Nucleus accumbens (tissue), 56 donors: ENCODE measurements at regions not wholly inside any gene's neighbourhood (a gene's known extent, or its start where the extent isn't known, plus 50 kb on each side); places are given as distances from the start of the nearest gene placed in this dataset.

Experiments used
- DNase-seq, 56 donors: peaks; one replicate each; lab custom pipeline; 2025; lab: John Stamatoyannopoulos, UW

DNA sequence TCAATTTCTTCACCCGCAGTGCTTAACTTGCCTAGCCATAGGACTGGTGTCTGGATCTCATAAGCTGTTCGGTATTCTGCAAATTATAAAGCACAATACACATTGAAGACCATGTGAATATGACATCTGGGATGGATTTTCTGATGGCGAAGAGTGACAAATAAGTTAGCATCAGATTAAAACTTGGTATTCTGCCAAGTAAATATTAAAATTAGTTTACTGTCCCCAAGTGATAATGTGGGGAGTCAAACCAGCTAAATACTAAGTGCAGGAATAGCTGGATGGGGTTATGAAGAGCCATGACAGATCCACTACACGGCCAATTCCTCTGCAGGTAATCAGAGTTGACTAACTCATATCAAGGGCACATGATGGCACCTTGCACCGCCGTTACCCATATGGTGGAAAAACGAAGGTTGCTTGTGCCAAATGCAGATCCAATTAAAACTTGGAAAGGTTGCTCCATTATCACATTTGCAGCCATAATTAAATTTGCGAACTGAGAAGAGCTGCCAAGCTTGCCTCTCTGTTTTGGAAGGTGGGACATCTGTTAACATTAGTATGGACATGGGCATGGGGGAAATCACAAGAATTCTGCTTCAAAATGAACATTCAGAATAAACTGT lies 114.9 kb upstream of the TOM1L1 start:
- DNase-seq, result no peak

DNA sequence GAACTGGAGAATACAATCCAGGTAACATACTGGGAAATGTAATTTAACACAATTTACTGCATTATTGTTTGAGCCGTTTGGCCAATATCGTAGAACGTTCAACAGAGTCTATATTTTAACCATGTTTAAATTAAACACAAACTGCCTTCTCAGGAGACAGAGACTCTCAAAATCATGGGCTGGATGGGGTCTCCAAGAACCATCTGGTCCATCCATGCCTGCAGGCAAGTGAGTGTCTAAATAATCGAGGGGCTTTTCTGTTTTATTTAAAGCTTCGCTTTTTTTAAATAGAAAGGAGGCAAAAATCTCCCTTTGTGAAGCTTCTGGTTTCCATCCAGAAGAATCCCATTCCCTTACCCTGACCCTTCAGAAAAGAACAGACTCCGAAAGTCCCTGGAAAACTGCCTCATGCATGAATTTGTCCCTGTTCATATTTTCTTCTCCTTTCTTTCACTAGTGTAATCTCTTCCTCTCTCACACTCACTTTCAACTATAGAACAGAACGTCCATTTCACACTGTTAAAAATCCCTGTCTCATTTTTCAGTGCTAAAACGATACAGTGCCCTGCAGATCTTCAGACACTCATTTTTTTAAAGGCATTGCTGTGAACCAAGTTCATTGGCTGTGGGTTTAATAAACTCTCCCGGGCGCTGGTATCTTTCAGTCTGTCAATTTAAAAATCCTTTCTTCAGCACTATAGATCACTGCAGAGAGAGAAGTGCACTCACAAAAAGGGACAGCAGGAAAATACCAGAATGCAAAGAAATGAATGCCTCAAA lies 111.4 kb upstream of the TOM1L1 start:
- no peak for DNase-seq

DNA sequence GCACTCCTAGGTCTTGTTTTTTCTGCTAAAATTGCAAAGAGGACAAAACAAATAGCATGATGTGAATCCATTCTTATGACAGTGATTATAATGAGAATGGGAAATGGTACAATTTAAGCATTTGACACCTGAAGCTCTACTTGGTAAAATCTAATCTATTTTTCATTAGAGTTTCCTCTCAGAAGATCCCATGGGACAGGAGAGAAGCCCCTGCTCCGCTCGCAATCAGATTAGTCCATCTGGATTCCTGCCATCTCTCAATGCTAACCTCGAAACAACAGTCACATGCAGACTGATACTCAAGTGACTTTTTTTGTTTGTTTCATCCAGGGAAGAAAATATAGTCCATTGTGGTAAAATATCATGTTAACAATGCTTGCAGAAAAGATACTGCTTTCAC lies 107.4 kb upstream of the TOM1L1 start:
- DNase-seq, result no peak

DNA sequence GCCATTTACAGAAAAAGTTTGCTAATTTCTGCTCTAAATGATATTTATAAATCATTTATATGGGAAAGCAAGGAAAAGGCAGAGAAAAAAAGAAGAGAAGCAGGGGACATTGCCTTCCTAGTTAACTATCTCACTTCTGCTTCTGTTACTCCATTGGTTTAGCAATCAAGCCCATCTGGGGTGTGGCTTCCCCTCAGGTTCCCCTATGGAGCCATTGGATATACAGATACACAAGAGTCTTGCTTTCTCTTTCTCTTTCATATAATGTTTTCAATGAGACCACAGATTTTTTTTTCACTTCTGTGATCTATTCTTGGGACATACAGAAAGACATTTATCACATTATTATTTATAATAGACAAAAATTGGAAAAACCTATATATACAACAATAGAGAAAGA lies 105.6 kb upstream of the TOM1L1 start:
- DNase-seq, result no peak

DNA sequence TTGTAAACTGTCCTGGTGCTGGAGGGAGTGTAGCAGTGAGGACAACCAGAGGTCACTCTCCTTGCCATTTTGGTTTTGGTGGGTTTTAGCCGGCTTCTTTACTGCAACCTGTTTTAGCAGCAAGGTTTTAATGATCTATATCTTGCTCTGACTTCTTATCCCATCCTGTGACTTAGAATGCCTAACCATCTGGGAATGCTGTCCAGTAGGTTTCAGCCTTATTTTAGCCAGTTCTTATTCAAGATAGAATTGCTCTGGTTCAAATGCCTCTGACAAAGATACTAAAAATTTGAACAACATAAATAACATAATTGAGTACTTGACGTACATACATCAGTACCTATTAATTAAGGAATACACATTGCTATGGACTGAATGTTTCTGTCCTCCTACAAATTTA lies 93.3 kb upstream of the TOM1L1 start:
- no peak for DNase-seq

DNA sequence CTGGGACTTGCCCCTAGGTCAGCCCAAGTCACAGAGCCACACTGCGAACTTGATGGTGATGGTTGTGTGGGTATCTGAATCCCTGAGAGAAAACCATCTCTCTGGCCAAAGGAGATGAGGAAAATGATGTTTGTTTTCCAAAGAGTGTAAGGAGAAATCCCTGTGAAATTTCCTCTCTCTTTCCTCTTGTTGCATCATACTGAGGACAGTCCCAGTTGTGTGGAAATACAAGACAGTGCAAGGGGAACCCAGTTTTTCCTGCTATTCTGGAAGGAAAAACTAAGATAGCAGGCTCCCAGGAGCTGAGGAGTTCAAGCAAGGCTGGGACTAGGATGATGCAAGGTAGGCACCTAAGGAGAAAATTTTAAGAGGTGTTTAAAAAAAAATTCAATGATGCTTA lies 86.8 kb upstream of the TOM1L1 start:
- no peak for DNase-seq

DNA sequence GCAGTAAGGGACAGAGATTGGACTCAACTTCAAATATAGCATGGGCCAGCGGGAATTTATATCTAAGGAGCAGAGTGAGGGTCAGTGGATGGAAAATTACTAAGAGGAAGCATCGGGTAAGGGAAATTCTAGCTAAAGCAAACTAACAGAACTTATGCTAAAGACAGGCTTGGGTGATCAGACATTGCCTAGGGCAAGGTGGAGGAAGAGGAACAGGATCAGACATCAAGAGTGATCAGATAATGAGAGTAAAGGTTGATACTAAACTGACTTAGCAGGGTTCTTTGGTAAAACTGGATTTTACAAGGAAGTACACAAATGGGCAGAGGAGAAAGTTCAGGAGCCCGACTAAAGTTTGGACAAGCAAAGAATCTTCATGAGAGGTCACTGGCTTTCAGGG lies 86.3 kb upstream of the TOM1L1 start:
- no peak for DNase-seq

DNA sequence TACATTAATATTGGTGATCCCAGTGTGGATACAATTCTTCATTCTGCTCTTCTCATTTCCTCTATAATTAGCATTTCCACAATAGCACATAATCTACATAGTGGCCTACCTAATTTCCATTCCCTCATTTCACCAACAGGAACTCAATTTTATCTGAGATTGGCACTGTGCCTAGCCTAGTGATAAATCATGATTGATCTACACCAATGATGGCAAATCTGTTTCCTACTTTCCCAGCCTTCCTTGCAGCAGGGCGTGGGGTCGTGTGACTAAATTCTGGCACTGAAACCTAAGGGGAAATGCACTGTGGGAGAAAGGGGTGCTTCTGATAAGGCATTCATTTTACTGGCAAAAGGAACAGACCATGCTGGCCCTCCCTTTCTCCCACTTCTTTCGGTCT lies 66.6 kb upstream of the TOM1L1 start:
- no peak for DNase-seq

DNA sequence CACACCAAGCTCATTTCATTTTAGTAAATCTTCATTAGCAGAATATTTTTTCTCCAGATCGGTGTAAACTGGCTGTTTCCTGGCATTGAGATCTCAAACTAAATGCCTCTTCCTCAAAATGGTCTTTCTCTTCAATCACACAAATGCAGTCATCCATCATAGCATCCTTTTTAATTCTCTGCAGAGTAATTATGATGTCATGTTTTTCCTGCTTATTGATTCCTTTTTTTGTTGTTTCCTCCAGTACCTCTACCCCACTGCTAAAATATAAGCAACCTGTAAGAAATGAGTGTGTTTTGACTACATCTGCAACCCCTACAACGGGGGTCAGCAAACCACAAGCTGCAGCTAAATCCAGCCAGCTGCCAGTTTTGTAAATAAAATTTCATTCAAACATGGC lies 65.6 kb upstream of the TOM1L1 start:
- no peak for DNase-seq

DNA sequence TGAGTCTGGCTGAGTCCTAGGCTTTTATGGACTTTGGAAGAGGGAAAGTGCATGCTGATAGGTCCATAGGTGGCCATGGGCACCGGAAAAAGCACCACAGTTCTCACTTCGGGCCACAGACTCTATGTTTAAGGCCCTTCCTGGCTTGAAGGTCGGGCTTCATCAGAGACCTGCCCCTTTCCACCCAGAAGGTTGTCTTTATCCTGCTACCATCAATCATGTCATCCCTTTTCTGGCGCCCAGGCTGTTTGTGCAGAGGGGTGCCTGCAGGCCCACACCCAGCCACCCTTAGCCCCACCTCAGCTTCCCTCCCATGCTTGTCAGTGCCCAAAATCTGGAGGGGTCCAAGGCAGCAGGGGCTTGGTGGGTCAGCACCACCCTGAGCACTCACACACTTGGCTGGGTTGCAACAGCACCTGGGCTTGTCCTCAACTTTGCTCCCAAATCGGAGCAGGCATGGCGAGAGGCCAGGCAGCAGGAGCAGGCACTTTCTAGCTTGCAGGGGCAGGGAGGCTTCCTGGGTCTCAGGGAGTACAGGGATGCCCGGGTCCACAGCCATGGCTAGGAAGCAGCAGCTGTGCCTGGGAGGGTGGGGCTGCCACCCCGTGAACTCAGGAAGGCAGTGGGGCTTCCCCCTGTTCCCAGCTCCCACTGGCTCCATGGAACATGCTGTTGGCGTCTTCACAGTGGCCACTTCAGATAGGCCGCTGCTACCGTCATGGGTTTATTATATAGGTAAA lies 63.8 kb upstream of the TOM1L1 start:
- no peak for DNase-seq

DNA sequence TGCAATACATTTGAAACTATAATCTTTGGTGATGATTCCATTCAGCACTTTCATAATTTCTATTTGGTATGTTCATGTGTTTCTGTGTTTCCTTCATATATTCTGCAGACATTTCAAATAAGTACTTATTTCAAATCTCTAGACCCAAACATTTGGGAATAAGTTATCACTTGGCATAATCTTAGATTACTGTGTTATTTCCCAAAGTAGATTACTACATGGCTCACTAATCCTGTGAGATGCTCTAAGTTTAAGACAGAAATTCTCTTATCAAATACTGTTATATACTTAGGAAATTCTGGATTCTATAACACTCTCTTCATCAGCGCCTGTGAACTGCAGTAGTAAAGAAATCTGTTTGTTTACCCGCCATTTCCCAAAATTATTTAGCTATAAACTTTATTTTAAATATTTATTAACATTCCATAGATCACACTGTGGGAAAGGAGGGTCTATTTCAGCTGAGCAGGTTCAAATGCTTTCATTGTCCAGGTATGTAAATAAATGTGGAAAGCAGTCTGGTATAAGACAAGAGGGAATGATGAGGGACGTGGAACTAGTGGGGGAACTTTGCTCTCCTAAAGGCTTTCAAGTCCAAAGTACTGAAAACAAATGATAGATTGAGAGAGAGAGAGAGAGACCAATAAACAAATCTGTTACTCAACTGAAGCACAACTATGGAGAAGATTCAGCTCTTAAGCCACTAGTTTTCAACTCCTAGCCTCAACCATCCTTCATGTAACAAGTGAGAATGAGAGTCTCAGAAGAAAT lies 61.8 kb upstream of the TOM1L1 start:
- no peak for DNase-seq

DNA sequence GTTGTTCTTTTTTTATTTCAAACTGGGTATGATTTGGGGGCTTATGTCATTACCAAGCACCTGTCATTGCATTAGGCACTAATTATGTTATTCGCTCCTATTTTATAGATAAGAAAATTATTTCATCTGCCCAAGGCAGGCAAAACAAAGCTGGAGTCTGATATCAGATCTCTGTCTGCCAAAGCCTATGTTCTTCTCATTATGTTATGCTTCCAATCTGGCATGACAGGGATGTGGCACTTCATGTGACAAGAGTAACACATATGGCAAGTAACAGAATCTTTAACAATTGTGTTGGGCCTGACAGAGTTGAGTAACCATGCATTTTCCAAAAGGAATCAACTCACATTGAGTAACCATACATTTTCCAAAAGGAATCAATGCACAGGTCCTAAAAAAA lies 61.2 kb upstream of the TOM1L1 start:
- no peak for DNase-seq

DNA sequence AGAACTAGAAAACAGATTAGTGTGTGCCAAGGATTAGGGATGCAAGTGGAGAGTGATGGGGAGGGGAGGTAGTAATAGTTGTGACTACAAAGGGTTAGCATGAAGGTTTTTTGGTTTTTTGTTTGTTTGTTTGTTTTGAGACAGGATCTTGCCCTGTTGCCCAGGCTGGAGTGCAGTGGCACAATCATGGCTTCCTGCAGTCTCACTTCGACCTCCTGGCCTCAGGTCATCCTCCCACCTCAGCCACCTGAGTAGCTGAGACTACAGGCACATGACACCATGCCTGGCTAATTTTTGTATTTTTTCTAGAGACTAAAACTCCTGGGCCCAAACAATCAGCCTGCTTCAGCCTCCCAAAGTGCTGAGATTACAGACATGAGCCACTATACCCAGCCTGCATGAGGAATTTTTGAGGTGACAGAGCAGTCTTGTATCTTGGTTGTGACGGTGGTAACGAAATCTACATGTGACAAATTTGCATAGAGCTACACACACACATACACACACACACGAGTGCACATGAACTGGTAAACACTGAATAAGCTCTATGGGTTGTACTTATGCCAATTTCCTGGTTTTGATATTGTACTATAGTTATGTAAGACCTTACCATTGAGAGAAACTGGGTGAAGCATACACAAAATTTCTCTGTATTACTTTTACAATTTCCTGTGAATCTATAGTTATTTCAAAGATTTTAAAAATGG lies 59.6 kb upstream of the TOM1L1 start:
- no peak for DNase-seq

DNA sequence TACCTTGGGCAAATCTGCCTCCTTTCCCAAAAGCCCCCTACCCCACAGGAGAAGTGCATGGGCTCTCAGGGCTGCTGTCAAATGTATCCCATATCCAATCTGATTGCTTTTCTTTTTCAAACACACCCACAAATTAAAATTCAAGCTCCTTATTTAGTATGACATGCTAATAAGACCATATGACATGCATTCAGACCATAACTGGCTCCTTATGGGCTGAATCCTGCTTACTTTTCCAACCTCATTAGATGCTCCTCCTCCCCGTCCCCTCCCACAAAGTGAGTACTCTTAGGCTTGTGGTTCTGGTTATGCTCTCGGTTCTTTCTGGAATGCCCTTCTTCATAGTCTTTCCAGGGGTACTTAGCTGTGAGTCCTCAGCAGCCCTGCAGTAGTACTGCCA lies 59.0 kb upstream of the TOM1L1 start:
- DNase-seq, result no peak

DNA sequence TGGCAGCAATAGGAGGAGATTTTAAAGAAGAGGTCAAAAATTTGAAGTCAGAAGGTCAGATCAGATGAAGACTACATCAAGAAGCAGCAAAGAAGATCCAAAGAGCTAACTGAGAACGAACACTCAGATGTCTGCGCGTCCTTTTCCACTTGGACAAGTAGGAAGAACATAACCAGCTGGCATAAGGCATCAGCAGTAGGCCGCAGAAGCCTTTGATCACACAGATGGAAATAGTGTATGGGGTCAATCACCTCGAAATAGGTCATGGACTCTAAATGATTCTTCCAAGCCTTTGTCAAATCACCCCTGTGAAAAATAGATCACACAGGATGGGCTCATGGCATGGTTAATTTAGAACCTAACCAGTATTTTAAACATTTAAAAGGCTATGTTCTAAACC lies 56.4 kb upstream of the TOM1L1 start:
- DNase-seq, result no peak

DNA sequence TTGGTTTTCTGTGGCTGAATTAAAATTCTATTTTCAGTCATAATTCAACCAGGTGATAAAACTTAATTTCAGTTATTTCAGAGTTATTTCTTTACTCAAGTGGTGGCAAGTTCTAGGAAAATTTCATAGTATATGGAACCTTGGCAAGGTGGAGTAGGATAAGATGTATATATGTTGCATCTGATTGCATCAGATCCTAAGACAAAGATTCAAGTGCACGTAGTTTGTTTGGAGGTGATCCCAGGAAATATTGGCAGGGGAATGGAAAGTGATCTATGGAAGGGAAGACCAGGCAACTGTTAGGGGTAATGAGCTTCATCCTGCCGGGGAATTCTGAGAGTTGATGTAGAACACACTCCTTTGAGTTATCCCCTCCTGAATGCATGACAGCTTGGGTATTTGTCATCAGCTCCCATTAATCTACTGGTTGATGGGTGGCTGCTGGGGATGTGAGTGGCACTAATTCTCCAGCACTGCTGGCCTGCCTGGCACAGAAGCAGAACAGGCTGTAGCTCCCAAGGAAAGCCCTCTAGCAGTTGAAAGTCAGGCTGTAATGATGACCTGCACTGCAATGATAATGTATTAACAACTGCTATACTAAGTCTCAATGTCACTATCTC lies 52.2 kb upstream of the TOM1L1 start:
- no peak for DNase-seq

DNA sequence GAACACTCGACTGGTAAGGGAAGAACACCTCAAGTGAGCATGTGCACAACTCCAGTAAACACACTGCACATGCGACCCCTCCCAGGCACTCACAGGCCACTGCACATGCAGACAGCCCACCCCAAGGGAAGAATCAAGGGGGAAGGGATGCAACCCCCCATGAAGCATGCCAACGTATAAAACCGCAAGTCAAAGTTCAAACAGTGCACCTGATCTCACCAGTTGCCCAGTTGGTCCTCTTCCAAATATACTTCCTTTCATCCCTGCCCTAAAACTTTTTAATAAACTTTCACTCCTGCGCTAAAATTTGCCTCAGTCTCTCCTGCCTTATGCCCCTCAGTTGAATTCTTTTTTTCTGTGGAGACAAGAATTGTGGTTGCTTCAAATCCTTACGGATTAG lies 51.0 kb upstream of the TOM1L1 start:
- no peak for DNase-seq
